GM12873 (cell line): ENCODE measurements at regions not wholly inside any gene's neighbourhood (a gene's known extent, or its start where the extent isn't known, plus 50 kb on each side); places are given as distances from the start of the nearest gene placed in this dataset.
A peak's percentile ranks its signal among the peaks of the same experiment; 100 is the strongest.

Experiments
- CTCF ChIP-seq: IDR thresholded peaks from 2 replicates; pipeline ENCODE4 v1.5.1; 2012; ENCODE audit warnings: low read depth, mild to moderate bottlenecking, moderate library complexity, low read length, control low read depth; ENCODE audit not compliant: insufficient read depth; ENCODE audit errors: missing control alignments

- no peak for TF ChIP-seq CTCF
These were observed 123.6 kb downstream of the NPTX2 start for GRCh38 chr7:98740643-98741042.

- peak; percentile 96 for TF ChIP-seq CTCF
These were observed 124.0 kb downstream of the TMEM130 start for GRCh38 chr7:98745722-98746318.

GRCh38 chr7:98748090-98748489 is 121.7 kb downstream of the TMEM130 start:
- TF ChIP-seq CTCF, result no peak

GRCh38 chr7:98753176-98753575 is 116.6 kb downstream of the TMEM130 start:
- no peak for TF ChIP-seq CTCF

- no peak for TF ChIP-seq CTCF
These were observed 115.8 kb downstream of the TMEM130 start for GRCh38 chr7:98753989-98754479.

GRCh38 chr7:98755138-98755898 is 114.5 kb downstream of the TMEM130 start:
- TF ChIP-seq CTCF, result no peak

- no peak for TF ChIP-seq CTCF
These were observed 111.7 kb downstream of the TMEM130 start for GRCh38 chr7:98758157-98758556.
